GM11168 (cell line): ENCODE measurements at regions not wholly inside any gene's neighbourhood (a gene's known extent, or its start where the extent isn't known, plus 50 kb on each side); places are given as distances from the start of the nearest gene placed in this dataset.
"Not testable (repeated sequence)": the region's sequence is repeated elsewhere in the genome, so short reads cannot be mapped to it uniquely, and the experiment has no call there.

Experiments used
- in situ Hi-C: fragments of 300-500 bp; cut with MboI; formaldehyde crosslinking; loops from one replicate; pipeline ENCODE4 v1.12.0; 2022; ENCODE audit warnings: low sequenced_read_pairs; ENCODE audit not compliant: unreplicated experiment

DNA sequence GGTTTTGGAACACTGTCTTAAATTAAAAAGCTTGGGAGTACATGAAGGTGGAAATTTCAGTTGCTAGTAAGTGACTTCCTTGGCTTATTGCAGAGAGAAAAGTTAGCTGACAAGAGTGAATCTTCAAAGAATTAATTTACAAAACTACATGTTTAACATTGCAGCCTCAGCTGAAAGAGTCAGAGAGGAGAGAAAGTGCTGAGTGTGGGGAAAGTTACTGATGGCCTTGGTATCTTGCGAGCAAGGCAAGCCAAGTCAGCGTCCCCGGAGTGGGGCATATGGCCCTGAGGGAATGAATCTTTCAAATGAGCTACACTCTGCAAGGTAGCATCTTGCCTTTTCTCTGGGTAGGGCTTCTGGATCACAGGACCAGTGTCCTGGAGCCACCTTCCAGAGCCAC is 131.3 kb downstream of the LPIN1 start:
- in situ Hi-C loops, result no loop called here

- in situ Hi-C loops, result not testable (repeated sequence)
These were observed 138.8 kb downstream of the LPIN1 start for GRCh38 chr2:11885253-11885652.

GRCh38 chr2:11886899-11887298 is 140.5 kb downstream of the LPIN1 start:
- in situ Hi-C loops, result not testable (repeated sequence)

DNA sequence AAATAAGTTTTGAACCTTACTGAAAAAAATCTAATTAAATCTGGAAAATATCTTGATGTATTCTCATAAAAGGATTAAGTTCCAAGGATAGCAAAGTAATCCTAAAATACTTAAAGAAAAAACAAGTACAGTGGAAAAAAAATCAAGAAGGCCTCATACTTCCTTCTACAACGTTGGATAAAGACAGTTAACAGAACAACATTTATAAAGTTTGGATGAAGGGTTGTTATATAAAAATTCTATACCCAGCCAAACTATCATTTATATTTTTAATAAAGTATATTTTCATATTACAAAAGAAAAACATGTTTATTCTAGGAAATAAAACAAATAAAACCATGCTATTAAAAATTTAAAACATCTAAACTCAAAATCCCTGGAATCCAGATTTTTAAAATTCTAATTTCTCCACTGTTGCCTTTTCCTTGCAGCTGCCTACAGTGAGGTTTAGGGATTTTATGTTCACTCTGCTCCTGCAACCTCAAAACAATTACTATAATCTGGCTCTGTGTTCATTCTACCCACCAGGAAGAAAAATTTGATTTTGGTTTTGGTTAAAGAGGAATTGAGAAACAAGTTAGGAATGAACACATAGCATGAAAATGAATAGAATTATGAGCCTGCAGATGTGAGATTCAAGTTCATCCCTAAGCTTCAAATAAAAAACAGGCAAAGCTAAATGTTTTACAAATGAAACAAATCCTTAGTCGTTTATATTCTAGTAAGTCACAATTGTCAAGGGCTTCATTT is 142.8 kb downstream of the LPIN1 start:
- in situ Hi-C loops, result no loop called here

- in situ Hi-C loops, result no loop called here
These were observed 143.4 kb downstream of the LPIN1 start for GRCh38 chr2:11889854-11890253.

DNA sequence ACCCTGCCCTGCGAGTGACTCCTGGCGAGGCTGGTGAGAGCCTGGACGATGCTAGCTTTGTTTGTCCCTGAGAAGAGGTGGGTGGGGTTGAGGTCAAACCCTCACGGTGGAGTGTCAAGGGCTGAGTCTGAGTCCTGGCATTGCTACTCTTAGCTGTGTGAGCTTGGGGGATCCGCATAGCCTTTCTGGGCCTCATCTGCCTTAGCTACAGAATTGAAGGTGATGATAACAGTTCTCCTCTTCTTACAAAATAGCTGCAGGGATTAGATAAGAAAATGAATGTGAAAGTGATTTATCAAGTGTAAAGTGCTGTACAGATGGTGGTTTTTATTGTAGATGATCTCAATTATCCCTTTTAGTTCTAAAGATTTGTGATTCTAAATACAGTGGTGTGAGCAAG is 144.6 kb downstream of the LPIN1 start:
- in situ Hi-C loops, result no loop called here

DNA sequence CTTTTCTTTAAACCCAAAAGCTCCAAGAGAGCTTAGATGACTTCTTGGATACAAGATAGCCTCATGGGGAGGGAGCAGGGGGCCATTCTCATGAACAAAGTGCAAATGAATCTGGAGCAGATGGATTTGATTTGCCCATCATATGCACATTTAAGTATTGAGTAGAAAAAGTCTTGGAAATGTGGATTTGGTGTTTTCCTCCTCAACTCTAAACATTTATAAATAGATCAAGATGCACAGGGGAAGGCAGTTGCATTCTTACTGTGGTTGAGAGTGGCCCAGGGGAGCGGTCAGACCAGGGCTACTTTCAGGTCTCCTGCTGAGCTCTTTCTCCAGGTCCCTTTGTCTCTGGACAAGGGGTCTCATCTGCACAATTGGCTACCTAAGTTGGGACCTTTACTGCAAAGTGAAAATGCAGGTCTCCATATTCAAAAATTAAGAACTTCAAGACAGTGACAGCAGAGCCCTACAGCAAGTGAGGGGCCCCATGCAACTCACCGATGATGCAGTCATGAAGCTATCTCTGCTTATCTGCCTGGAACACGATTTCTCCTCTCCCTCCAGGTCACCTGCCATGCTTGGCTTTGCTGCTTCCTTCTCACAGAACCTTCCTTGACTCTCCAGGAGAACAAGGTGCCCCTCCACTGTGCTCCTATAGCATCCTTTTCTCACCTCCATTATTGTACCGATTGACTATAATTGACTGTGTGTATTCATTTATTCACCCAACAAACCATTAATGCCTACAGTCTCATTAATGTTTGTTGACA is 145.4 kb downstream of the LPIN1 start:
- in situ Hi-C loops, result no loop called here

- in situ Hi-C loops, result no loop called here
These were observed 150.0 kb downstream of the LPIN1 start for GRCh38 chr2:11896386-11896785.

- in situ Hi-C loops, result no loop called here
These were observed 152.1 kb downstream of the LPIN1 start for GRCh38 chr2:11898576-11898975.

DNA sequence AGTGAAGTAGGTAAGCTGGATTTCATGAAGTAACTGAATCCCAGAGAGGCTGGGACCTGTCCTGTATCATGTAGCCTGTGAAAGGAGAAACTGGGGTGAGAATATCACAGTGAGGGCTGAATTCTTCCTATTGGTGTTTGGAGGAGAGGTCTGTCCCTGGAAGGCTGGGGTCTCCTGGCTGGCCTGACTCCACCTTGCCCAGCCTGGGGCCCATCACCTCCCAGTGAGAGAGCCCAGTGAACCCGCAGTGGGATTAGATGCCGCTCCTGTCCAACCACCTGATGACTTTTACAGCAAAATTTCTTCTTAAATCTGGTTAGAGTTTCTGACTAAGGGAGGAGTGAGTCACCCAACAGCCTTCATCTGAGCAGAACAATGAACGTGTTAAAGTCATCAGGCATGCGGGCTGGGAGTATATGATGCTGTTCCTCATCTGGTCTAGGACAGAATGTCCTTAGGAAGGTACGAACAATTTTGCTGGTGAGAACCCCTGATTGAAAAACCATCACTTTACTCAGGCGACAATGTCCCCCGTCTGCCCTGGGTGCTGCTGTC is 152.9 kb downstream of the LPIN1 start:
- in situ Hi-C loops, result no loop called here

DNA sequence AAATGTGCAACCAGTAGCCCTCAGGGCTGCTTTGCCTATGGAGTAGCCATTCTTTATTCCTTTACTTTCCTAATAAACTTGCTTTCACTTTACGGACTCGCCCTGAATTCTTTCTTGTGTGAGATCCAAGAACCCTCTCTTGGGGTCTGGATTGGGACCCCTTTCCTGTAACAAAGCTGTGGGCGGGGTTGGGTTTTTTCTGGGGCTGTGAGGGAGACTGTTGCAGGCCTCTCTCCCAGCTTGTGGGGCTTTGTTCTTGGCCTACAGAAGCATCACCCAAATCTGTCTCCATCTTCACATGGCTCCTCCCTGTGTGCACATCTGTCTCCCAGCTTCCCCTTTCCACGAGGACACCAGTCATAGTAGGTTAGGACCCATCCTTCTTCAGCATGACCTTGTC is 154.5 kb downstream of the LPIN1 start:
- in situ Hi-C loops, result loop anchor here (5.0 kb wide), 1 partner anchor 64 kb away; no protein-coding TSS in a partner anchor

DNA sequence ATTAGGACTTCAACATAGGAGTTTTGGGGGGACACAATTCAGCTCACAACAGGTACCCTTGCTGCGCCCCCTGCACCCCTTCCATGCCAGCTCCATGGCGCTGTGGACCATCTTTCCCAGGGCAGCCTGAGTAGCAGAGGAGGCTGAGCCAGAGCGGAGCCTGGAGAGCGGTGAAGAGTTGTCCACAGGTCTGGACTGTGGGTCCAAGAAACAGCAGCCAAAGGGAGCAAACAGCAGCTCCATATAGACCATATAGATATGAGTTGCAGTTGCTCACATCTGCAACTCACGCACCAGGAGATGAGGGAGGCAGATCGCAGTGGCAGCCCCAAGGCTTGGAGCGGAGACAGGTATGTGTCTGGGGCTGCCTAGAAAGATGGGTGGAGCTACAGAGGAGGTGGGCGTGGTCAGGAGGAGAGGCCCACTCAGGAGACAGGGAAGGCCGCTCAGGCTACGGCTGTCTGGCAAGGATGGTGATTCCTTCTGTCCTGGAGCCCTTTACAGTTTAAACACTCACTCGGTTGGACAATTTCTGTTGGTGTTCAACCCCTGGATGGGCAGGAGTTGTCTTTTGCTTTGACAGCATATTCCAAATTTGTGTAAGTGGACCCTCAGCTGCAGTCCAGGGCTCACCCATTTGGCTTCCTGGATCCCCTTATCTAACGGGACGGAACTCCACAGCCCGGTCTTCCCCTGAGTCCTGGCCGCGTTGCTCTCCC is 155.1 kb downstream of the LPIN1 start:
- in situ Hi-C loops, result loop anchor here (5.0 kb wide), 1 partner anchor 64 kb away; no protein-coding TSS in a partner anchor

GRCh38 chr2:11903085-11903606 is 156.7 kb downstream of the LPIN1 start:
- in situ Hi-C loops, result loop anchor here (5.0 kb wide), 1 partner anchor 66 kb away; no protein-coding TSS in a partner anchor

DNA sequence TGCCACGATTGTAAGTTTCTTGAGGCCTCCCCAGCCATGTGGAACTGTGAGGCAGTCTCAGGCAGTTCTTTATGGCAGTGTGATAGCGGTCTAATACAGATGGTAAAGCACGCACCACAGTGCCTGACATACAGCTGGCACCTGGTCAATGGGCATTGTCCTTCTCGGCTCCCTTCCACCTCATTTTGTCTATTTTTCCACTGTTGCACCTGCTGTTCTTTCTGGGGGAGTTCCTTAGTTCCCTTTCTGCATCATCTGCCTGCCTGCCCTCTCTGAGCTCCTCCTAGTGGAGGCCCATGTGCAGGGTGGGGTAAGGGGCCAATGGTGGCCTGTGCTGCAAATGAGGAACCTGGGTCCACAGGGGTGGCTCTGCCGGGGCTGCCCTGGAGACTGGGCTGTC is 157.6 kb downstream of the LPIN1 start:
- in situ Hi-C loops, result loop anchor here (5.0 kb wide), 1 partner anchor 67 kb away; no protein-coding TSS in a partner anchor

GRCh38 chr2:11904941-11905340 is 158.5 kb downstream of the LPIN1 start:
- in situ Hi-C loops, result loop anchor here (5.0 kb wide), 1 partner anchor 68 kb away; no protein-coding TSS in a partner anchor

- in situ Hi-C loops, result no loop called here
These were observed 160.8 kb downstream of the LPIN1 start for GRCh38 chr2:11907190-11907589.

GRCh38 chr2:11910971-11911370 is 164.5 kb downstream of the LPIN1 start:
- in situ Hi-C loops, result no loop called here

GRCh38 chr2:11912980-11913379 is 166.5 kb downstream of the LPIN1 start:
- in situ Hi-C loops, result no loop called here

DNA sequence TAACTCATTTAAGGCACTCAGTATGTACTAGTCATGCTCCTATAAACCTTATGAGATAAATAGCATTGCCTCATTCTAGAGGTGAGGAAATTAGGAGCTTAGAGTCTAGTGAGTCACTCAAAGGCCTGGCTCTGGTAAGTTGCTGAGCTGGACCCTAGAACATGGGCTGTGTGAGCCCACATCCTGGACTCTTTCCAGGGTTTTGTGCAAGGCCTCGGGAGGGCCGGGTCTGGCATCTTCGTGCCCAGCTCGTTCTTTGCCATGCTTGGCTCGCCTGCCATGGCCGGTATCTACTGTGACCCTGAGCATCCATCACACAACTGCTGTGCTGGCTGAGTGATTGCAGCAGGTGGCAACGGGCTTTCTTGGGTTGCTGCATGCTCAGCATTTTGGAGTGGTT is 168.0 kb downstream of the LPIN1 start:
- in situ Hi-C loops, result no loop called here

GRCh38 chr2:11915650-11916049 is 169.2 kb downstream of the LPIN1 start:
- in situ Hi-C loops, result no loop called here
